BJ (cell line): ENCODE measurements at regions not wholly inside any gene's neighbourhood (a gene's known extent, or its start where the extent isn't known, plus 50 kb on each side); places are given as distances from the start of the nearest gene placed in this dataset.

Experiments used
- CTCF ChIA-PET: fragments of 350-600 bp; formaldehyde crosslinking; extraction: SDS; loops from one replicate; lab custom pipeline; 2021; ENCODE audit warnings: antibody characterized with exemption, inconsistent platforms; lab: Yijun Ruan, JAX
- POLR2A ChIA-PET: fragments of 300-600 bp; sonication (Branson Sonifier 250); formaldehyde crosslinking; extraction: SDS; loops from one replicate; lab custom pipeline; 2021; ENCODE audit warnings: antibody characterized with exemption; lab: Charles Lee
- DNase-seq: peaks from one replicate; pipeline ENCODE4 v3.0.0-alpha.2; 2011; ENCODE audit warnings: low read depth
- H3K27me3 ChIP-seq: 2 replicates; pipeline ENCODE4 v1.6.0; 2011; ENCODE audit warnings: low read length; ENCODE audit not compliant: control insufficient read depth, insufficient read depth
- H3K36me3 ChIP-seq: 2 replicates; pipeline ENCODE4 v1.5.1; 2011; ENCODE audit warnings: low read length; ENCODE audit not compliant: control insufficient read depth, insufficient read depth
- H3K4me3 ChIP-seq: 2 replicates; pipeline ENCODE4 v1.5.1; 2011; ENCODE audit warnings: low read depth, mild to moderate bottlenecking, control low read depth, low read length
- CTCF ChIP-seq: IDR thresholded peaks from 2 replicates; pipeline ENCODE4 v1.5.1; 2011; ENCODE audit warnings: low read depth, mild to moderate bottlenecking, control low read depth, inconsistent platforms, low read length, moderate library complexity; ENCODE audit not compliant: insufficient read depth

DNA sequence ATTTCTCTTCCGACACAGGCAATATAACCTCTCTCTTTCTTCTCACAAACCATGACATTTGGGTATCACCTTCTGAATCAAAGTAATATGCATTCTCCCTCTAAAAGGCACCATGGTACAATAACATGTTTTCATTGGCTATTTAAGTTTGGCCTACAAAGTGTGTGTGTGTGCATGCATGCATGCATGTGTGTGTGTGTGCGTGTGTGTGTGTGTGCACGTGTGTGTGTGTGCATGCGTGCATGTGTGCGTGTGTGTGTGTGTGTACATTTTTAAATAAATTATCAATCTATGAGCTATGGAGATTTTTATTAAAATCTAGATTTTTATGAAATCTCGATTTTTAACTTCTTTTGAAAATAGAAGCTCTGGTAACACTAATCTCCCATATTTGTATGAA is 745.3 kb upstream of the ZEB2 start:
- ChIA-PET POLR2A (interaction anchor here (0.6 kb wide), 1 partner anchor 120 kb away, joined by 3 read pairs; no protein-coding TSS in a partner anchor), CTCF (no interaction called here)
- no peak for DNase-seq
- no peak for TF ChIP-seq CTCF
- H3K36me3 ChIP-seq, result no peaks in the 10 kb centered on the region
- no peaks in the 10 kb centered on the region for H3K27me3 ChIP-seq
- no peak overlapping the region for H3K4me3 ChIP-seq

DNA sequence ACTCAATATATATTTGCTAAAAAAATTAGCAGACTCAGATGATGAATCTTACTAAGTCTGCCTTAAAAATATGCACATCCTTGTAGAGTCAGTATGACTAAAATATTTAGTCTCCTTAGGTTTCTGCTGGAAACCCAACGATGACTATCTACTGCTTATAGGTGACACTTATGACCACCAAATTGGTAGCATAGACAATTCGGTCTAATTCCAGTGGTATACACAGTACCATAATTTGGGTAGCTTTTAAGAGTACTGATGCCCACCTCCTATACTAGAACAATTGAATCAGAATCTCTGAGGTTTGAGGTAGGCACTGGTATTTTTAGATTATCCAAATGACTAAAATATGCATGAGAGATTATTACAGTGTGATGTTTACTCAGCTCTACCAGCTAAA is 740.8 kb upstream of the ZEB2 start:
- POLR2A ChIA-PET, result no interaction called here
- Histone ChIP-seq H3K36me3 (no peaks in the 10 kb centered on the region), H3K4me3 (no peak overlapping the region), H3K27me3 (no peaks in the 10 kb centered on the region)
- no peak for TF ChIP-seq CTCF
- no peak for DNase-seq
- CTCF ChIA-PET, result no interaction called here

DNA sequence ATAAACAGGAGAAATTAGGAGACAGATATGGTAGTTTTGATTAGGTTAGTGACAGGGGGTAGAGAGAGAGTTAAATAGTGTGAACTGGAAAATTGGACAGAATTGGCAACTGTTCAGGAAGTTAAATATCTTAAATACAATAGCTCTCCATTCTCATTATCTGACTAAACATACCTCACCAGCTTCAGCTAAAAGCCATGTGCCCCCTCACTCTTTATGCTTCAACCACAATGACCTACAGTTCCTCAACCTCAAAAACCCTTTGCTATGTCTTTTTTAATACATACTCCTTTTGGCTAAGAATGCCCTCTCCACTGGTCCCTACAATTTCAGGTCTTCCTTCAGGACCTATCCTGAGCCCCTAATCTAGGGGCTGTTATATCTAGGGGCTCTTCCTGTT is 740.2 kb upstream of the ZEB2 start:
- POLR2A ChIA-PET, result no interaction called here

GRCh38 chr2:145258903-145259579 is 739.1 kb upstream of the ZEB2 start:
- Histone ChIP-seq H3K36me3 (no peaks in the 10 kb centered on the region), H3K4me3 (no peak overlapping the region), H3K27me3 (no peaks in the 10 kb centered on the region)
- DNase-seq, result no peak
- CTCF ChIA-PET, result interaction anchor here (1.1 kb wide), 1 partner anchor 14 kb away, joined by 3 read pairs; no protein-coding TSS in a partner anchor
- POLR2A ChIA-PET, result no interaction called here
- no peak for TF ChIP-seq CTCF

More for the DNA sequence above, 740.2 kb upstream of the ZEB2 start:
- no peak for TF ChIP-seq CTCF
- no peak for DNase-seq
- H3K4me3 ChIP-seq, result no peak overlapping the region
- no peaks in the 10 kb centered on the region for H3K27me3 ChIP-seq
- CTCF ChIA-PET, result interaction anchor here (1.1 kb wide), 1 partner anchor 15 kb away, joined by 3 read pairs; no protein-coding TSS in a partner anchor
- no peaks in the 10 kb centered on the region for H3K36me3 ChIP-seq

DNA sequence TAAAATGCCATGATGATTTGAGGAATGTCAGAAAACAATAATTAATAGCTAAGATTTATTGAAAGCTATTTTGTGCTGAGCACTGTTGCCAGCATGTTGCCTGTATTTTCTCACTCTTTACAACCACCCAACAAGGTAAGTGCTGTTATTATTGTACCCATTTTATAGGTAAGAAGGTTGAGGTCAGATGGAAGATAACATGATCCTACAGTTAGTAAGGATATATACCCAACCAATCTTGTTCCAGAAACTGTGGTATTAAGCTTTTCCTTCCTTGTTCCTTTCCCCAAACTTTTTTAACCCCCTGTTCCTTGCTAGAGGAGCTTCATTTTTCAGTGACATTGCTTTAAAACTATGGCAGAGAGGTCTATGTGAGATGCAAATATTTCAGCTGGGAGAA is 738.0 kb upstream of the ZEB2 start:
- no peak overlapping the region for H3K4me3 ChIP-seq
- no peak for TF ChIP-seq CTCF
- ChIA-PET CTCF (interaction anchor here (0.6 to 1.5 kb wide), 3 partner anchors 10 to 169 kb away, joined by 3 to 4 read pairs (median 3); no protein-coding TSS in a partner anchor), POLR2A (no interaction called here)
- H3K36me3 ChIP-seq, result no peaks in the 10 kb centered on the region
- no peak for DNase-seq
- H3K27me3 ChIP-seq, result no peaks in the 10 kb centered on the region
